ENCODE measurements at regions not wholly inside any gene's neighbourhood (a gene's known extent, or its start where the extent isn't known, plus 50 kb on each side); places are given as distances from the start of the nearest gene placed in this dataset.

GRCh38 chr1:8086055-8086454 lies 59.9 kb upstream of the ERRFI1 start:
- no peak for DNase-seq (ENCODE audit: low read depth)

DNA sequence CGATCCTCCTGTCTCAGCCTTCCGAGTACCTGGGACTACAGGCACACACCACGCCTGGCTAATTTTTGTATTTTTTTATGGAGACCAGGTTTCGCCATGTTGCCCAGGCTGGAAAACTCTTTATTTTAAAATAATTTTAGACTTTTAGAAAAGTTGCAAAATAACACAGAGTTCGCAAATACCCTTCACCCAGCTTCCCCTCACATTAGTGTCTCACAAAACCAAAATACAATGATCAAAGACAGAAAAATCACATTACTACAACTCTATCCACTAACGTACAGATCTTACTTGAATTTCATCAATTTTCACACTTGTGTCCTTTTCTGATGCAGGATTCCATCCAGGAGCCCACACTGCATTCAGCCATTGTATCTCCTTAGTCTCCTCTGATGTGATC lies 58.8 kb upstream of the ERRFI1 start:
- DNase-seq (ENCODE audit: low read depth): no peak

DNA sequence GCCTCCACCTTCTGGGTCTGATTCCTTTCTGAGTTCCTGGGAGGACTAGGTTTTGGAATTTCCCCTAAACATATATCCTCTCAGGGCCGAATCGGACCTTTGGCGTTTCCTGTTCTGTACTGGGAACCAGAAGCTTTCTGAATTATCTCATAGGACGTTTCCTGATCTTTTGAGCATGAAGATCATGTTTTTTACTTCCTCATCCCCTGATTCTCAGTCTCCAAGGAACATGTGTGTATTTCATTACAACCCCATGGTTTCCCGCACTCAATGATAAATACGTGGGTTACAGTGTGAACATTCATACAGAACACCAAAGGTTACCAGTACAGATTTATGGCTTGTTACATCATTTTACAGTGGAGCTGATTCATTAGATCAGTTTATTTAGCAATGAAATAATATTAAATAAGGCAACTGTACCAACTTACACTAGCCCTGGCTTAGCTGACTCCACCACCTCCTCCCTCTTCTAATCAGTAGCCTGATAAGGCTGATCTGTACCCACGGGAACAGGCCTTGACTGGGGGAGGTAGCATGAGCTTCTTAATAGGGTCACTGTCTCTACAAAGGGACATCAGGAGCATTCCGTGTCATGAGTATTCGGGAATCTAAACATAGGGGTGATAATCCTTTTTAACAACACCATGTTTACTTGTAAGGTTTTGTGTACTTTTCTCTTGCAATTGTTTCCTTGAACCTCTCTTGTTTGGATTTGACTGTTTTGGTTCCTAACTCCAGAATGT lies 57.8 kb upstream of the ERRFI1 start:
- peak; percentile 14 for DNase-seq (ENCODE audit: low read depth)

- peak; percentile 58 for DNase-seq (ENCODE audit: low read depth)
These were observed 56.8 kb upstream of the ERRFI1 start for GRCh38 chr1:8082945-8083344.

GRCh38 chr1:8078176-8078671 lies 52.1 kb upstream of the ERRFI1 start:
- peak; percentile 96 for DNase-seq (ENCODE audit: low read depth)

DNA sequence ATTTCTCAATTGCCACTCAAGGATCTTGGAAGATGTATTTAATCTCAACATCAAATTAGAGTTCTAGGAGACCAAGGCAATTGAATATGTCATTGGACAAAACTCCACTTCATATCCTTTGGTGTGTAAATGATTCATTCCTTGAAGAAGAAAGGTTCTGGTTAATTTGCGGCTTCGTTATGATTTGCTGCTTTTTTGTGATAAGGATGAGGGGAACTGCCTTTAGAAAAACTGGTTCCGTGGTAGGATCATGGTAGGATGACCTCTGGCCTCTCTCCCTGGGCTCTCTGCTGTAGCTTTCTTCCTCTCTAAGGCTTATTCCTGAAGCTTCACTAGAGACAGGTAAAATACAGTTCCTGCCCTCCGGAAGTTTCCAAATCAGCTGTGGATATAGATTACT lies 51.5 kb upstream of the ERRFI1 start:
- no peak for DNase-seq (ENCODE audit: low read depth)

DNA sequence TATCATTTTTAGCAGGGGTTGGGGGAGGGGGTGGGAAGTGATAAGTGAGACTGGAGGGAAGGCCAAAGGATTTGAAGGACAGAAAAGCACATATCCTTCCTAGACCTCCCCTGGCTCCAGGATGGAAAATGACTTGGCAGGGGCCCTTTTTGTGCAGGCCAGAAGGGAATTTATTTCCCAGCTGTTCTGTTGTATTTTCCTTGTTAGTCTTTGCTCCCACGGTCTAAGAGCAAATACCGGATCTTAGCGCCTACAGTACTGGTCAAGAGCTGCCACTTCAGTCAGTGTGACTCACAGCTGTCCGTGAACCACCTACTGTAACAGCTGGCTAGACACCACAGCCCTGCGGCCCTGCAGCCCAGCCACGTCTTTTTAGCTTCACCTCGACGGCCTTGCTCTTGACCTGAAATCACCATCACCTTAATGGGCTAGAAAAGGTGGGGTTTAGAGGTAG lies 51.0 kb upstream of the ERRFI1 start:
- peak; percentile 98 for DNase-seq (ENCODE audit: low read depth)

- DNase-seq (ENCODE audit: low read depth): no peak
These were observed 50.1 kb upstream of the ERRFI1 start for GRCh38 chr1:8076176-8076575.
